Anterior cingulate cortex (tissue), 58 donors: ENCODE measurements at regions not wholly inside any gene's neighbourhood (a gene's known extent, or its start where the extent isn't known, plus 50 kb on each side); places are given as distances from the start of the nearest gene placed in this dataset.
"Not testable (repeated sequence)": the region's sequence is repeated elsewhere in the genome, so short reads cannot be mapped to it uniquely, and the experiment has no call there.

Source experiments
- DNase-seq, 58 donors: peaks; one replicate each; lab custom pipeline; 2025; lab: John Stamatoyannopoulos, UW

GRCh38 chr6:11486959-11487358 lies 50.6 kb upstream of the TMEM170B start:
- no peak for DNase-seq

DNA sequence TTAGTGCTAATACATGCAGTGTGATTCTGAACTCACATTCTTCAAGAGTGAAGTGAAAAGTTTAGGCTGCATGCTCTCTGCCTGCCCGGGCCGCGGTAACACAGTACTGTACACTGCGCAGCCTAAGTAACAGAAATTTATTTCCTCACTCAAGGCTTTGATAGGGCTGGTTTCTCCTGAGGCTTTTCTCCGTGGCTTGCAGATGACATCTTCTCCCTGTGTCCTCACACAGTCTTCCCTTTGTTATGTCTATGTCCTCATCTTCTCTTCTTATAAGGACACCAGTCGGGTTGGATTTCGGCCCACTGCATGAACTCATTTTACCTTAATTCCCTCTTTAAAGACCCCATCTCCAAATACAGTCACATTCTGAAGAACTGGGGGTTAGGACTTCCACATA lies 51.1 kb upstream of the TMEM170B start:
- DNase-seq, result no peak

DNA sequence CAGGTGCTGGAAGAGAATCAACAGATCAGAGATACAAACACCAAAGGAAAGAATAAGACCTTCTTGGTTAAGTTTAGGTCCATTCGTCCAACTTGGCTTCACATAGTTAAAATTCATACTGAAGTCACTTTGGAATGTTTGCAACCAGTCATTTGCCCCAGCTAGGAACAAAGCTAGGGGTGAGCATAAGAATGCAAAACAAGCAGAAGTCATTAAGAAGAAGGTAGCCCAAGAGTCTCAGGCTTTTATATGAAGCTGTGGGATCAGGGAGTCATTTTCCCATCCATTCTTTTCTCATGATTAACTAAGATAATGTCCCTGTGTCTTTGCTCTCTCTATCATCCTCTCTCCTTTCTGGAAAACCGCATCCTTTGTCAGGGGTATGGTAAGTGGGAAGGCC lies 51.5 kb upstream of the TMEM170B start:
- no peak for DNase-seq

DNA sequence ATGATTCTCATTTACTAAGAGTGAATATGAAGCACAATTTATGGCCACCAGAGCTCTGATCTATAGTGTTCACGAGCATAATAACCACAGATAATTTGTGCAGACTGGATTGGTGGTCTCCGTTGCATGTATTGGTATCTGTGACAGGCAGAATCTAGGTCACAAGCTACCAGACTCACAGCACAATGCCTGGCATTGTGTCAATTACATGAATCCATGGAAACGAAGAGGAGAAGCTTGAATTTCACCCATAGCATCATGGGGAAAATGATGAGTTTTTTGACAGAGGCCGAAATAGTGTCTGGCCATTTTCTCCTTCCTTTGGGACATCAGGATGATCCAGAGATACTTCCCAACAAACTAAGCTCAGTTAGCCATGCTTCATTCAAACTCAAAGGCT lies 52.3 kb upstream of the TMEM170B start:
- no peak for DNase-seq

DNA sequence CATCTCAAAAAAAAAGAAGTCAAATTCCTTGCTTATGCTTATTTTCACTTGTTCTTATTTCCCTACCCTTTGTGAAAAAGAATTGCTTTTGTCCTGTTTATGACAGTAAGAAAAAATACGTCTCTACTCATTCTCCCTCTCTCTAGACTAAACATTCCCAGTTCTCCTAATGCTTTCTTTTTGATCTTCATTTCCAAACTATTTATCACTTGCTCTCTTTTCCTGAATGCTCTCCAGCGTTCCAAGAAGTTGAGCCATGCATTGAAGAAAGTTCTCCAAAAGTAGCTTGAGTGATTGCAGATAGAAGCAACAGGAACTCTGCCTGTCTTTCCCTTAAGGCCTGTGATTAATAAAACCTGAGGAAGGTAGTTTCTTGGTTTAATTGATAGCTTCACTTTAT lies 53.1 kb upstream of the TMEM170B start:
- no peak for DNase-seq

DNA sequence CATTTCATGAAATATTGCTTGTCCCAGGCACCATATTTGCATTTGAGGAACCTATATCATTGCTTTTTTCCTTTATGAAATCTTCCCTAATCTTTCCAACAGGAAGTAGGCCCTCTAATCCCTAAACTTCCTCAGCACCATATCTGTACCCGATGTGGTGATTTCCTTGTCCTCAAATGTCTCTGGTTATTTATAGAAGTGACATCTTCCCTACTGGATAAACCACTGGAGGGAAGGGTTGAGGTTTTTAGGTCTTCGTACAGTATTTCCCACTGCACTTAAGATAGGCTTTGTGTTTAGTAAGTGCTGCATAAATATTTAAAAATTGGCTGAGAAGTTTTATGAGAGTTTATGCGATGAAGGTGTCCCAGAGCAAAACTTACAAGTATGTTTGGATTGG lies 54.9 kb upstream of the TMEM170B start:
- DNase-seq, result no peak

- no peak for DNase-seq
These were observed 57.0 kb upstream of the TMEM170B start for GRCh38 chr6:11480541-11480940.

GRCh38 chr6:11479296-11479695 lies 58.3 kb upstream of the TMEM170B start:
- no peak for DNase-seq

DNA sequence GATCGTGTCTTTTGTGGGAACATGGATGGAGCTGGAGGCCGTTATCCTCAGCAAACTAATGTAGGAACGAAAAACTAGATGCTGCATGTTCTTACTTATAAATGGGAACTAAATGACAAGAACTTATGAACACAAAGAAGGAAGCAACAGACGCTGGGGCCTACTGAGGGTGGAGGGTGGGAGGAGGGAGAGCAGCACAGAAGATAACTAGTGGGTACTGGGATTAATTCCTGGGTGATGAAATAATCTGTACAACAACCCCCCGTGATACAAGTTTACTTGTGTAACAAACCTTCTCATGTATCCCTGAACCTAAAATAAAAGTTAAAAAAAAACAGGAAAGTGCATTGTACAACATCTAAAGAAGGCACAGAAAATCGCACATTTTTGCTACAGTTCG lies 59.0 kb upstream of the TMEM170B start:
- DNase-seq, result no peak

GRCh38 chr6:11475016-11475415 lies 62.5 kb upstream of the TMEM170B start:
- no peak for DNase-seq

- no peak for DNase-seq
These were observed 64.4 kb upstream of the TMEM170B start for GRCh38 chr6:11473008-11473740.

DNA sequence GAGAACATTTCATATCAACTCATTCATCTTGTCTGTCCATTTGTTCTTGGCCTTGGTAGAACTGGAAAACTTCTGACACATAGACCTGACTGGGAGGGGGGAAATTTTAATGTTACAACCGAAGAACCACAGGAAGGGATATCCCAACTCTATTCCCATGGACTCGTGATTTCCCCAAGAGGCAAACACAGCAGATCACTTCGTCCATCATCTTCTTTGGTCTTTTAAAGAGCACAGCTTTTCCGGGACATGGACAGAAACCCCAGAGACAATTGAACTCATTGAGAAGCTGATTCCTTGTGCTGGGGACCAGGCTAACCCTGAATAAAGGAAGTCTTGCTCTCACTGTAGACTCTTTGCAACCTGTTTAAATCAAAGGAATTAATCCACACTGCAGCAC lies 66.3 kb upstream of the TMEM170B start:
- no peak for DNase-seq

- DNase-seq, result no peak
These were observed 67.9 kb upstream of the TMEM170B start for GRCh38 chr6:11469684-11470083.

GRCh38 chr6:11468271-11468670 lies 69.3 kb upstream of the TMEM170B start:
- not testable (repeated sequence) for DNase-seq

DNA sequence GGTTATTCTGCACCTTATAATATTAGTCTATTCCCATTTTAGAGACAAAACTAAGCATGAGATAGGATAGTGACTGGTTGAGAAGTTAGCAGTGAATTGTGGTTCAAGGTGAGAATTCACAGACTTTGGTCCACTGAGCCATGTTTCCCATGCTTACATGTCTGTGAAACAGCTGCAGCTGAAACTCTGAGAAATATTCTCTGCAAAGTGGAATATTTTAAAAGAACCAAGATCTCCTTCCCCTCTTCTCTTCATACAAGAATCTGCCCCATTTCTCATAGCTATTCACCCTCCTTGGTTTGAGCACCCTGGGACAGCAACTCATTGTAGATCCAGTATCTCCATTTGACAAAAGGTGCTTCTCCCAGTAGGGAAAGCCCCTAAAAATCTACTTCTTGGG lies 70.2 kb upstream of the TMEM170B start:
- no peak for DNase-seq

DNA sequence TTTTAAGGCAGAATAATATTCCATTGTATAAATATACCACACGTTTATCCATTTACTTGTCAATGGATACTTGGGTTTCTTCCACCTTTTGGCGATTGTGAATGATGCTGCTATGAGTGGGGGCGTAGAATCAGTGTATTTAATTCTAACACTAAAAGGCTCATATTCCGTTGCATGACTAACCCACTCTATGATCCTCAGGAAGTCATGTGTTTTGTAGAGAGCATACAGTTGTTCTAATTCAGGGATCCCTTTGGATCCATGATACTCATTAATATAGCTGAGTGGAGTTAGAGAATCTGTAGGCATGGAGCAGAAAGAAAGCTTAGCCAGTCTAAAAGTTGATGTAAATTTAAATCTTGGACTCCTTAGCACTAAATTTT lies 74.2 kb upstream of the TMEM170B start:
- no peak for DNase-seq

GRCh38 chr6:11462742-11463397 lies 74.7 kb upstream of the TMEM170B start:
- DNase-seq, result no peak

GRCh38 chr6:11460837-11461661 lies 76.5 kb upstream of the TMEM170B start:
- DNase-seq, result no peak

DNA sequence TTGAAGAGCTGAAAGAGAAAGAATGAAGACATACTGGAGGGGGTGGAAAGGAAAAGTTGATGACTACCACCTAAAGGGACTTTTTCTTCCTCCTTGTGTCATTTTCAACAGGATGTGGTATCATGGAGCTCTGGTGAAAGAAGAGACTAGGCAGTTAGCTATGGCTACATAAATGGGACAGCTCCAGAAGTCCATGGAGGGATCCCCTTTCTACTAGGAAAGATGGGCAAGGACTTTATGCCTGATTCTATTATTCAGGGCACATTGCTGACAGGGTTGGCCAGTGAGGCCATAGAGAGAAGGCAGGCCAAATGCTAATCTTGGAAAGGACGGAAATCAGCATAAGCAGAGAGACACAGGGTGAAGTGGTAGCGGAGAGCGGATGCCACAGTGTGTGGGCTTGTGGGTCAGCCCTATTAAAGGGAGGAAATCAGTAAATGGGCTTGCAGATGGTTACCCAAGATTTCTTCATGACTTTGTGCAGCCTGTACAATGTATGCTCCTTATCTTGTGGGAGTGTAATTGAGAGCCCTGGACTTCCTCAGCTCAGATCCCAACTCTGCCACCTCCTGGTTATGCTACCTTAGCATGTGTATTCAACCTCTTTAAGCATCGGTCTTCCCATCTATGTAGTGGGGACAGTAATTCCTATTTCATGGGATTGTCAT lies 77.4 kb upstream of the TMEM170B start:
- no peak for DNase-seq

- no peak for DNase-seq
These were observed 78.4 kb upstream of the TMEM170B start for GRCh38 chr6:11459079-11459610.

GRCh38 chr6:11458509-11458908 lies 79.0 kb upstream of the TMEM170B start:
- DNase-seq, result no peak
